Retina (tissue), 1 donor: ENCODE measurements at regions not wholly inside any gene's neighbourhood (a gene's known extent, or its start where the extent isn't known, plus 50 kb on each side); places are given as distances from the start of the nearest gene placed in this dataset.
"Not testable (repeated sequence)": the region's sequence is repeated elsewhere in the genome, so short reads cannot be mapped to it uniquely, and the experiment has no call there.

Experiments used
- DNase-seq: peaks from one replicate; pipeline ENCODE4 v3.0.0-alpha.2; 2016

GRCh38 chr9:79037338-79037737 is 534.4 kb upstream of the TLE4 start:
- no peak for DNase-seq

GRCh38 chr9:79040671-79041070 is 531.1 kb upstream of the TLE4 start:
- DNase-seq = no peak

- DNase-seq = no peak
These were observed 530.5 kb upstream of the TLE4 start for GRCh38 chr9:79041266-79041665.

- DNase-seq = no peak
These were observed 527.8 kb upstream of the TLE4 start for GRCh38 chr9:79043916-79044315.

GRCh38 chr9:79046401-79046800 is 525.4 kb upstream of the TLE4 start:
- DNase-seq = no peak

- DNase-seq = no peak
These were observed 522.4 kb upstream of the TLE4 start for GRCh38 chr9:79049371-79049770.

- no peak for DNase-seq
These were observed 518.2 kb upstream of the TLE4 start for GRCh38 chr9:79053598-79053997.

GRCh38 chr9:79054500-79054899 is 517.3 kb upstream of the TLE4 start:
- DNase-seq = no peak

GRCh38 chr9:79056041-79056440 is 515.7 kb upstream of the TLE4 start:
- DNase-seq = no peak

GRCh38 chr9:79057576-79057975 is 514.2 kb upstream of the TLE4 start:
- no peak for DNase-seq

GRCh38 chr9:79060766-79061165 is 511.0 kb upstream of the TLE4 start:
- no peak for DNase-seq

GRCh38 chr9:79061752-79062616 is 509.8 kb upstream of the TLE4 start:
- no peak for DNase-seq

- DNase-seq = no peak
These were observed 498.6 kb upstream of the TLE4 start for GRCh38 chr9:79073201-79073600.

GRCh38 chr9:79080536-79080935 is 491.2 kb upstream of the TLE4 start:
- DNase-seq = no peak

GRCh38 chr9:79083621-79084020 is 488.1 kb upstream of the TLE4 start:
- no peak for DNase-seq

GRCh38 chr9:79087133-79087532 is 484.6 kb upstream of the TLE4 start:
- no peak for DNase-seq

GRCh38 chr9:79089054-79089560 is 482.7 kb upstream of the TLE4 start:
- DNase-seq = no peak

- not testable (repeated sequence) for DNase-seq
These were observed 481.9 kb upstream of the TLE4 start for GRCh38 chr9:79089851-79090250.

- not testable (repeated sequence) for DNase-seq
These were observed 468.5 kb upstream of the TLE4 start for GRCh38 chr9:79103257-79103656.

- no peak for DNase-seq
These were observed 467.5 kb upstream of the TLE4 start for GRCh38 chr9:79104216-79104615.

GRCh38 chr9:79104951-79105350 is 466.8 kb upstream of the TLE4 start:
- no peak for DNase-seq

- no peak for DNase-seq
These were observed 463.7 kb upstream of the TLE4 start for GRCh38 chr9:79107911-79108676.

- DNase-seq = no peak
These were observed 460.1 kb upstream of the TLE4 start for GRCh38 chr9:79111653-79112052.

GRCh38 chr9:79115176-79115575 is 456.6 kb upstream of the TLE4 start:
- no peak for DNase-seq
